Stimulated activated CD8-positive, alpha-beta memory T cell treated with anti-CD3 and anti-CD28 coated beads, Interleukin-4, amount 100 ng/mL, for 4 hours (primary cell): ENCODE measurements at regions not wholly inside any gene's neighbourhood (a gene's known extent, or its start where the extent isn't known, plus 50 kb on each side); places are given as distances from the start of the nearest gene placed in this dataset.
"Not testable (repeated sequence)": the region's sequence is repeated elsewhere in the genome, so short reads cannot be mapped to it uniquely, and the experiment has no call there.

Experiments
- DNase-seq, 2 donors: peaks; one replicate each; pipeline ENCODE4 v3.0.0-alpha.2; 2020; ENCODE audit warnings: low read depth in 2 of 2, low spot score in 1 of 2

- no peak for DNase-seq
These were observed 188.0 kb upstream of the PIK3R1 start for GRCh38 chr5:68027519-68027918.

DNA sequence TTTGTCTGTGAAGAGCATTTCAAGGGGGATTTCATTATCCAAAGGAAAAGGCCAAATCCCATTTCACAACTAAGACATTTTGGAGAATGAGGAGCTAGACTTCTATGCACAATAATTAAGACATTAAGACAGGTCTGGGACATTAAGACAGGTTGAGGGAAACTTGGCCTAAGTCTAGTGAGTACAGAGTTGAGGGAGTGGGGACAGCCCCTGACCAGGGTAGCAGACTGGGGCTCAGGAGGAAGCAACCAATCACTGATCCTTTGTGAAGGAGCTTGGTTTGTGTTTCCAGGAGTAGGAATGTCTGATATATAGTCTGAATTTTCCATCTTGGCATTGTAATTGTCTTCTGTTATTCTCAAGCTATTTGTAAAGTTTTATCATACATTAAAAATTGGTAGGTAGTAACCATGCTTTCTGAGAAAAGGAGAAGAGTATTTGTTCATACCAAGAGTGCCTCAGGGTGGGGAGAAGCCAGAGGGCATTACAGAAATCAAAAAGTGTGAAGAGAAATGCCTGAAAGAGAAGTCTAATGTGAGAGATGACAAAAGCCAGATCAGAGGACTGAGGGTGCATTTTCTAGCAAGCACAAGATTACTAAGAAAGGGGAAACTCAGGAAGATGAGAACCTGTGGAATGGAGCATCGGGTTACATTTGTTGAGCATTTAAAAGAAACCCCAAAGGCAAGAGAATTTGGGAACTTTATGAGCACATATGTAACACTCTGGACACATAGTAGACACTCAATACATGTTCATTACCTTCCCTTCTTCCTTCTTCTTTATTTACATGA is 189.3 kb upstream of the PIK3R1 start:
- DNase-seq = no peak

GRCh38 chr5:68024426-68024825 is 191.1 kb upstream of the PIK3R1 start:
- no peak for DNase-seq

DNA sequence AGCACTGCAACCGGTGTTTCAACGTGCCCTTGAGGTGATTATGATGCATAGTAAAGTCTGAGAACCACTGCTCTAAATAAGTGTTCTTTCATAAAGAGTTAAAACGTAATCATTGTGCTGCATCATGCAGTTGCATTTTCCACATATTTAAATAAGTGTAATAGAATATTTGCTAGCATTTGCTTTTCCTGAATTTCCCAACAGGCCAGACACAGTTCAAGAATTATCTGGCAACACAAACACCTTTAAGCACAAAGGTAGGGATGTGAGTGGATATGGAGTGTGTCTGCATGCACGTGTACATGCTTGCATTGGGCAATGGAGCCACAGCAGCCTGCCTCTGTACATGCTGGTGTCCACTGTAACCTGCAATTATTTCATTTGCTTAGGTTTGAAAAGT is 193.6 kb upstream of the PIK3R1 start:
- DNase-seq = no peak

DNA sequence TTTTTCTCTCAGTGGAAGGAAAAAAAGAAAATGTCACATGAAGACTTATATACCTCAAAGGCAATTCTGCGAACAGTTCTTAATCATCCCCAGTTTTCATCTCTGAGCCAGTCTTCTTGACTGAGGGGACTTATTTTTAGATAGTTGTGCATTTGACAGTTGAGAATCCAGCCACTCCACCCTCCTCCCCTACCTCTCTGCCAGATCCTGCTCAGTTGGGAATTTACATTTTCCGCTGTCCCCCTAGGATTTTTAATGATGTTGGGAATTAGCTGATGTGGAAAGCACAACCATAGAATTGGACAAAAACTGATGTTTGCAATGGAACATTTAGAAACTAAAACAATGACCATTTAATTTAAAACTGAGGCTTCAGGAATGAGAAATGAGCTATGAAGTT is 194.3 kb upstream of the PIK3R1 start:
- DNase-seq = no peak

DNA sequence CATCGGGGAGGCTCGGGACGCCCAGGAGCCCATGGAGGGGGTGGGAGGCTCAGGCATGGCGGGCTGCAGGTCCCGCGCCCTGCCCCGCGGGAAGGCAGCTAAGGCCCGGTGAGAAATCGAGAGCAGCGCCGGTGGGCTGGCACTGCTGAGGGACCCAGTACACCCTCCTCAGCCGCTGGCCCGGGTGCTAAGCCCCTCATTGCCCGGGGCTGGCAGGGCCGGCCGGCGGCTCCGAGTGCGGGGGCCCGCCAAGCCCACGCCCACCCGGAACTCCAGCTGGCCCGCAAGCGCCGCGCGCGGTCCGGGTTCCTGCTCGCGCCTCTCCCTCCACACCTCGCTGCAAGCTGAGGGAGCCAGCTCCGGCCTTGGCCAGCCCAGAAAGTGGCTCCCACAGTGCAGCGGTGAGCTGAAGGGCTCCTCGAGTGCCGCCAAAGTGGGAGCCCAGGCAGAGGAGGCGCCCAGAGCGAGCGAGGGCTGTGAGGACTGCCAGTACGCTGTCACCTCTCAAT is 195.0 kb upstream of the PIK3R1 start:
- DNase-seq = not testable (repeated sequence)

DNA sequence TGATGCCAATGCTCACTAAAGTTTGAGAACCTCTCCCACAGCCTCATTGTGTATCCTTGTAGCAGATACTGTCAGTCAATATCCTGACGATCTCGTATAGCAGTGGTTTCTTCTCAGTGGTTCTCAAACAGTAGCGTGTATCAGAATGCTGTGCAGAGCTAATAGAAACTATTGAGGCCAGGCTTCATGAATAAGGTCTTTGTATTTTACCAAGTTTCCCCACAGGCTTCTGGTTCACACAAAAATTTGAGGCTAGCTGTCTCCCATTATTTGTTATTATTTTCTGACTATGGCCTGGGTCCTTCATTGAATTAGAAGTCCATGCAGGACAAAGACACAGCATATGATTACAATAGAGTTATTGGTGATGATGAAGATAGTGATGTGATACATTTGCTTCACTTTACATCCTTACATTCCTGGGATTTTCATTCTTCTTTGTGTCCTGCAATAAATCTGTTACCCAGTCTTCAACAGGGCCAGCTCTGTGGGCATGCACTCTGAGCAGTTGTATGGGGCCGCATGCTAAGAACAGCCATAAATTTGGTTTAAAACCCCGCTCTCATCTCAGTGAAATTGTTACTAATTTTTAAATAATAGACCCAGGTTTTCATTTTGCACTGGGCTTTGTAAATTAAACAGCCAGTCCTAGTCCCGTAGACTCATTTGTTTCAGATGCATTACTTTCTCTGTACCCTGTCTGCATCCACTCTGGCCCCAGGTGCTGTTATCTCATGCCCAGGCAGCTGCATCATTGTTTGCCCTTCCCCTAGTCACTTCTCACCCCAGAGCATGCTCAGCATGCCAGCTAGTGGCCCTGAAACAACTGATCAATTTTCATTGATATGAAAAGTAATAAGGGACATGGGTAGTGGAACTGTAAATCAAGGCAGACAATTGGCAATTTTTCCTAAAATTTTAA is 199.9 kb upstream of the PIK3R1 start:
- no peak for DNase-seq

- DNase-seq = no peak
These were observed 202.7 kb upstream of the PIK3R1 start for GRCh38 chr5:68012831-68013230.

- DNase-seq = no peak
These were observed 203.1 kb upstream of the PIK3R1 start for GRCh38 chr5:68012429-68012828.

- DNase-seq = no peak
These were observed 203.8 kb upstream of the PIK3R1 start for GRCh38 chr5:68011801-68012200.

DNA sequence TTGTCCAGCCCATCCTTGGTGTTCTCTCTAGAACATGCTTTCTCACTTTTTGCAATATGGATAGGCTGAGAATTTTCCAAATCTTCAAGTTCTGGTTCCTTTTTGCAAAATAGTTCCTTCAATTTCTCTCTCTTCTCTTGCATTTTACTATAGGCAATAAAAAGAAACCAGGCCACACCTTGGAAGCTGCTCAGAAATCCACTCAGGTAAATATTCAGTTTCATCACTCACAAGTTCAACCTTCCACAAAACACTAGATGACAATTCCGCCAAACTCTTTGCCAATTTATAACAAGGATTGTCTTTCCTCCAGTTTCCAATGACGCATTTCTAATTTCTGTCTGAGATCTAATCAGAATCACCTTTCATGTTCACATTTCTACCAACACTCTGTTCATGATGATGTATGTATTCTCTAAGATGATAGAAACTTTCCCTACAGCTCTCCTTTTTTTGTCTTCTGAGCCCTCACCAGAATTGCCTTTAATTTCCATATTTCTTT is 204.2 kb upstream of the PIK3R1 start:
- no peak for DNase-seq

- no peak for DNase-seq
These were observed 204.8 kb upstream of the PIK3R1 start for GRCh38 chr5:68010740-68011139.

DNA sequence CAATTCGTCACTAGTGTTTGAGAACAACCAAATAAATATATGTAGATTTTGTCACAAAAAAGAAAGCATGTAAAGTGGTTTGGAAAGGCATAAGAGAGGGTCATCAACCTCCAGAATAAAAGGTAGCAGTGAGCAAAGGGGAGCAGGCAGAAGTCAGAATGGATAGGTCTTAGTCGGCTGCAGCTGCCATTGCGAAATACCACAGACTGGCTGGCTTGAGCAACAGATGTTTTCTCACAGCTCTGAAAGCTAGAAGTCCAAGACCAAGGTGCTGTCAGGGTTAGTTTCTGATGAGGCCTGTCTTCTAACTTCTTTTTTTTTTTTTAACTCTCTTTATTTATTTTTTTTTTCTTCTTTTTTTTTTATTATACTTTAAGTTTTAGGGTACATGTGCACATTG is 208.1 kb upstream of the PIK3R1 start:
- no peak for DNase-seq

DNA sequence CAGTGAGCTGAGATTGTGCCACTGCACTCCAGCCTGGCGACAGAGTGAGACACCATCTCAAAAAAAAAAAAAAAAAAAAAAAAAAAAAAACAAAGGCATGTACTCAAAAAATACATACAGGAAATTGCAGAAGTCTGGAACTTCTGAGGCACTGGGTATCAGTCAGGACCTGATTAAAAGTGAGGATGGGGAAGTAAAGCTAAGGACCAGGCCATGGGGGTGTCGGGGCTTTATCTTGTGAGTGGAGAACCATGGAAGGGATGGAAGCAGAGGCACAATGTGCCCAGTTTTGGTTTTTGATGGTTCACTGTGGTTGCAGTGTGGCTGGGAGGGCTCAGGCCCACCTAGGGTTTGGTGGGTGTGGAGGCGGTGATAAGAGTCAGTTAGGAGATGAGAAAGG is 212.7 kb upstream of the PIK3R1 start:
- no peak for DNase-seq

GRCh38 chr5:68000805-68001204 is 214.8 kb upstream of the PIK3R1 start:
- DNase-seq = no peak

GRCh38 chr5:67999391-67999790 is 216.2 kb upstream of the PIK3R1 start:
- no peak for DNase-seq

GRCh38 chr5:67998709-67999261 is 216.8 kb upstream of the PIK3R1 start:
- DNase-seq = no peak

DNA sequence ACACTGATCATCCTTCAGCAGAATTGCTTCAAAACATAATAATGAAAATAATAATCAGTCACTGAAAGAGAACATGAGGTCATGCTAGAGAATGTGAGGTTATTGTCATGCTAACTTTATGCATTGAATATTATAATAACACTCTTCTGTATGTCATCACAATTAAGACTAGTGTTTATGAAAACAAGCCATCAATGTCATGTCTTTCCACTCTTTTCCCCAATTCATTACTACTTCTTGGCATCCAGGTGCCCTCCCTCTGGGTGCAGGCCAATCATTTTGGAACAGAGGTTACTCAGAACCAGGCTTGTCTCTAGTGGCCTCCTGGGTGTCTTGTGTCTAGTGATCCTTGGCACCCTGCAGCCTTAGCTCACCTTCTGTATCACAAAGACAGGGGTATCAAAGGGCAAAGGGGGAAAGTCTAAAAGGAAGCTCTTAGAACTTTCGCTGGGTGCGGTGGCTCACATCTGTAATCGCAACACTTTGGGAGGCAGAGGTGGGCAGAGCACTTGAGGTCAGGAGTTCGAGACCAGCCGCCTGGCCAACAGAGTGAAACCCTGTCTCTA is 217.6 kb upstream of the PIK3R1 start:
- DNase-seq = no peak

- DNase-seq = no peak
These were observed 218.4 kb upstream of the PIK3R1 start for GRCh38 chr5:67997148-67997547.

DNA sequence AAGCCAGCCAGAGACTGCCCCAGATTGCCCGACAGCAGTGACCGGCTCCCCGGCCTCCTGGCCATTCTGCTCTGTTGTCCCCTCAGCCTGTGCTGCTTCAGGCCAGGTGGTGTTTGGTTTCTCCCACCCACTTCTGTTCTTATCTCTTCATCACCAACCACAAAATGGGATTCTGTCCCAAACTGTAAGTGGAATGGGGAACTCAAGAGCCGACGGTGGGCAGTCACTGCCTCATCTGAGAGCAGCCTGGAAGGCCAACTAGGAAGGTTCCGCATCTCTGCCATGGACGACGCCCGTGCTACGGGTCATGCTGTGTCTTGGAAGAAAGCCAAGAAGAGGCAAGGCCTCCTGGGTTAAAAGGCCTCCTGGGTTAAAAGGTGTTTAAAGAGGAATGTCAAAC is 219.0 kb upstream of the PIK3R1 start:
- no peak for DNase-seq

GRCh38 chr5:67992923-67993322 is 222.6 kb upstream of the PIK3R1 start:
- no peak for DNase-seq
